ENCODE measurements at regions not wholly inside any gene's neighbourhood (a gene's known extent, or its start where the extent isn't known, plus 50 kb on each side); places are given as distances from the start of the nearest gene placed in this dataset.

DNA sequence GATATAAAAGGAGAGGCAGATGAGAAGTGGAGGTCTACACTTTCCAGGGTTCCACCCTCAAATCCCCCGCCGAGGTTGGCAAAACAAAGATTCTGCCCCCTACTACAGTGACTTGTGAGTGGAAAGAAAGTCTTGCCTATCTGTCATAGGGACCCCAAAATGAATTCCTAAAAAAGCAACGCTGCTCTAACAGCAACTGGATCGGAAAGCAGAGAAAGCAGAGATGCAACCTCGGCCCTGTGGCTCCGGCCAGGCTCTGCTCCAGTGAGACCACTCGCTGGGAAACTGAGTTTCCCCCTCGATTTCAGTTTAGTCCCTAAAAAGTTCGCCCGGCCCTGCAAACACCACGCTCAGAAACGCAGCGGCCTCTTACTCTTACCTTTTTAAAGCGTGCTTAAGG is 297.9 kb upstream of the NFE2L3 start:
- TF ChIP-seq, protein P1, sequence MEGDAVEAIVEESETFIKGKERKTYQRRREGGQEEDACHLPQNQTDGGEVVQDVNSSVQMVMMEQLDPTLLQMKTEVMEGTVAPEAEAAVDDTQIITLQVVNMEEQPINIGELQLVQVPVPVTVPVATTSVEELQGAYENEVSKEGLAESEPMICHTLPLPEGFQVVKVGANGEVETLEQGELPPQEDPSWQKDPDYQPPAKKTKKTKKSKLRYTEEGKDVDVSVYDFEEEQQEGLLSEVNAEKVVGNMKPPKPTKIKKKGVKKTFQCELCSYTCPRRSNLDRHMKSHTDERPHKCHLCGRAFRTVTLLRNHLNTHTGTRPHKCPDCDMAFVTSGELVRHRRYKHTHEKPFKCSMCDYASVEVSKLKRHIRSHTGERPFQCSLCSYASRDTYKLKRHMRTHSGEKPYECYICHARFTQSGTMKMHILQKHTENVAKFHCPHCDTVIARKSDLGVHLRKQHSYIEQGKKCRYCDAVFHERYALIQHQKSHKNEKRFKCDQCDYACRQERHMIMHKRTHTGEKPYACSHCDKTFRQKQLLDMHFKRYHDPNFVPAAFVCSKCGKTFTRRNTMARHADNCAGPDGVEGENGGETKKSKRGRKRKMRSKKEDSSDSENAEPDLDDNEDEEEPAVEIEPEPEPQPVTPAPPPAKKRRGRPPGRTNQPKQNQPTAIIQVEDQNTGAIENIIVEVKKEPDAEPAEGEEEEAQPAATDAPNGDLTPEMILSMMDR (IDR thresholded peaks at IDR 0.05) = no peak
- TF ChIP-seq EZH2 (IDR thresholded peaks at IDR 0.05; ENCODE audit: borderline replicate concordance, insufficient read depth, low read depth, low read length, poor library complexity, severe bottlenecking) = no peak
